ENCODE measurements at regions not wholly inside any gene's neighbourhood (a gene's known extent, or its start where the extent isn't known, plus 50 kb on each side); places are given as distances from the start of the nearest gene placed in this dataset.
"Not testable (repeated sequence)": the region's sequence is repeated elsewhere in the genome, so short reads cannot be mapped to it uniquely, and the experiment has no call there.

- not testable (repeated sequence) for TF ChIP-seq CTCF (conservative IDR thresholded peaks at IDR 0.05); EZH2 (IDR thresholded peaks at IDR 0.05; ENCODE audit: low read depth)
Observed at GRCh38 chr3:6030648-6031047, 830.3 kb upstream of the GRM7 start.
